H9 (cell line): ENCODE measurements at regions not wholly inside any gene's neighbourhood (a gene's known extent, or its start where the extent isn't known, plus 50 kb on each side); places are given as distances from the start of the nearest gene placed in this dataset.

Experiments
- DNase-seq: peaks from one replicate; pipeline ENCODE4 v3.0.0-alpha.2; 2017
- H2AFZ ChIP-seq: one replicate; pipeline ENCODE4 v1.6.1; 2013; ENCODE audit warnings: mild to moderate bottlenecking, low read length, control low read depth, moderate library complexity
- H2AK5ac ChIP-seq: 2 replicates; pipeline ENCODE4 v1.6.1; 2013; ENCODE audit warnings: low read length, control low read depth, mixed read lengths; ENCODE audit not compliant: insufficient read length
- H2BK120ac ChIP-seq: one replicate; pipeline ENCODE4 v1.6.1; 2013; ENCODE audit warnings: low read depth, mild to moderate bottlenecking, low read length, control low read depth, inconsistent platforms; ENCODE audit not compliant: poor library complexity, severe bottlenecking
- H2BK12ac ChIP-seq: 2 replicates; pipeline ENCODE4 v1.6.1; 2013; ENCODE audit warnings: low read length, control low read depth, mixed read lengths, low read depth; ENCODE audit not compliant: insufficient read length
- H2BK15ac ChIP-seq: 2 replicates; pipeline ENCODE4 v1.6.1; 2013; ENCODE audit warnings: low read depth, low read length, control low read depth
- H2BK20ac ChIP-seq: one replicate; pipeline ENCODE4 v1.6.1; 2013; ENCODE audit warnings: low read depth, mild to moderate bottlenecking, low read length, control low read depth, inconsistent platforms; ENCODE audit not compliant: poor library complexity, severe bottlenecking
- H2BK5ac ChIP-seq: 2 replicates; pipeline ENCODE4 v1.6.1; 2013; ENCODE audit warnings: low read length, control low read depth, mixed read lengths; ENCODE audit not compliant: insufficient read length
- H3K14ac ChIP-seq: 2 replicates; pipeline ENCODE4 v1.6.1; 2013; ENCODE audit warnings: low read length, control low read depth; ENCODE audit not compliant: insufficient read depth
- H3K18ac ChIP-seq: 2 replicates; pipeline ENCODE4 v1.6.1; 2013; ENCODE audit warnings: low read depth, mild to moderate bottlenecking, mixed read lengths, low read length, control low read depth; ENCODE audit not compliant: insufficient read length
- H3K23ac ChIP-seq: 2 replicates; pipeline ENCODE4 v1.6.1; 2013; ENCODE audit warnings: low read length, control low read depth, mixed read lengths, low read depth; ENCODE audit not compliant: insufficient read length
- H3K23me2 ChIP-seq: 2 replicates; pipeline ENCODE4 v1.6.1; 2013; ENCODE audit warnings: low read depth, mild to moderate bottlenecking, mixed read lengths, low read length, control low read depth; ENCODE audit not compliant: insufficient read length, poor library complexity, severe bottlenecking
- H3K27ac ChIP-seq: 2 replicates; pipeline ENCODE4 v1.5.1; 2013; ENCODE audit warnings: low read length, control low read depth, mixed read lengths, low read depth; ENCODE audit not compliant: insufficient read length
- H3K27me3 ChIP-seq: 2 replicates; pipeline ENCODE4 v1.6.1; 2013; ENCODE audit warnings: low read length, control low read depth, inconsistent platforms; ENCODE audit not compliant: insufficient read depth
- H3K4ac ChIP-seq: 2 replicates; pipeline ENCODE4 v1.6.1; 2013; ENCODE audit warnings: low read depth, mild to moderate bottlenecking, control low read depth, inconsistent platforms, low read length, moderate library complexity
- H3K4me1 ChIP-seq: 2 replicates; pipeline ENCODE4 v1.6.1; 2013; ENCODE audit warnings: low read length, control low read depth, inconsistent platforms; ENCODE audit not compliant: insufficient read depth
- H3K4me2 ChIP-seq: 2 replicates; pipeline ENCODE4 v1.6.1; 2013; ENCODE audit warnings: low read length, control low read depth, mixed read lengths; ENCODE audit not compliant: insufficient read length, insufficient read depth
- H3K56ac ChIP-seq: 2 replicates; pipeline ENCODE4 v1.6.1; 2013; ENCODE audit warnings: low read depth, mild to moderate bottlenecking, mixed read lengths, low read length, control low read depth; ENCODE audit not compliant: insufficient read length
- H3K79me1 ChIP-seq: 2 replicates; pipeline ENCODE4 v1.6.1; 2013; ENCODE audit warnings: low read depth, mild to moderate bottlenecking, moderate library complexity, low read length, control low read depth, inconsistent platforms; ENCODE audit not compliant: insufficient read depth, poor library complexity, severe bottlenecking
- H3K79me2 ChIP-seq: 2 replicates; pipeline ENCODE4 v1.6.1; 2013; ENCODE audit warnings: low read length, control low read depth, inconsistent platforms; ENCODE audit not compliant: insufficient read depth
- H3K9ac ChIP-seq: 2 replicates; pipeline ENCODE4 v1.6.1; 2013; ENCODE audit warnings: low read length, control low read depth, mixed read lengths; ENCODE audit not compliant: insufficient read length; ENCODE audit errors: extremely low read depth
- H3K9me3 ChIP-seq: one replicate; pipeline ENCODE4 v1.6.1; 2013; ENCODE audit warnings: low read depth, low read length, inconsistent platforms; ENCODE audit not compliant: control insufficient read depth
- H3T11ph ChIP-seq: one replicate; pipeline ENCODE4 v1.6.1; 2013; ENCODE audit warnings: mild to moderate bottlenecking, low read length, control low read depth, inconsistent platforms
- H4K20me1 ChIP-seq: one replicate; pipeline ENCODE4 v1.6.1; 2013; ENCODE audit not compliant: control insufficient read depth, insufficient read length, insufficient read depth
- H4K5ac ChIP-seq: 2 replicates; pipeline ENCODE4 v1.6.1; 2013; ENCODE audit warnings: low read depth, mild to moderate bottlenecking, mixed read lengths, low read length, control low read depth; ENCODE audit not compliant: insufficient read length
- H4K8ac ChIP-seq: replicated peaks from 2 replicates; pipeline ENCODE4 v1.6.1; 2013; ENCODE audit warnings: low read length, control low read depth, mixed read lengths, low read depth; ENCODE audit not compliant: insufficient read length
- H4K91ac ChIP-seq: 2 replicates; pipeline ENCODE4 v1.6.1; 2013; ENCODE audit warnings: low read depth, mild to moderate bottlenecking, moderate library complexity, mixed read lengths, low read length, control low read depth; ENCODE audit not compliant: insufficient read length
- H3K27ac Mint-ChIP-seq, 3 experiments: 2 replicates in 2 of 3; 3 replicates in 1 of 3; pipeline ENCODE4 v1.8.0; 2020 to 2021; ENCODE audit warnings: mixed read lengths in 3 of 3, mild to moderate bottlenecking in 1 of 3, moderate library complexity in 1 of 3
- H3K27me3 Mint-ChIP-seq: 2 replicates; pipeline ENCODE4 v1.8.0; 2021; ENCODE audit warnings: low read depth, mild to moderate bottlenecking, moderate library complexity, mixed read lengths
- H3K36me3 Mint-ChIP-seq, 3 experiments: 2 replicates in 2 of 3; 3 replicates in 1 of 3; pipeline ENCODE4 v1.8.0; 2020 to 2021; ENCODE audit warnings: low read depth in 3 of 3, mixed read lengths in 3 of 3; ENCODE audit not compliant: insufficient read depth in 1 of 3
- H3K4me1 Mint-ChIP-seq, 2 experiments: 2 replicates each; pipeline ENCODE4 v1.8.0; 2020; ENCODE audit warnings: mixed read lengths in 2 of 2
- H3K4me3 Mint-ChIP-seq, 2 experiments: 2 replicates in 1 of 2; 3 replicates in 1 of 2; pipeline ENCODE4 v1.8.0; 2020 to 2021; ENCODE audit warnings: mild to moderate bottlenecking in 2 of 2, mixed read lengths in 2 of 2, moderate library complexity in 1 of 2
- H3K9me3 Mint-ChIP-seq, 2 experiments: 2 replicates in 1 of 2; 3 replicates in 1 of 2; pipeline ENCODE4 v1.8.0; 2020; ENCODE audit warnings: mild to moderate bottlenecking in 2 of 2, mixed read lengths in 2 of 2, moderate library complexity in 1 of 2
- CTCF ChIP-seq: fragments of 200-600 bp; sonication (generic); conservative IDR thresholded peaks from 3 replicates; pipeline ENCODE4 v1.8.0; 2021; ENCODE audit warnings: antibody characterized with exemption, mild to moderate bottlenecking
- WGBS: extraction: QIAGEN DNeasy Blood & Tissue Kit; methylation state at CpG from one replicate; pipeline ENCODE4 v1.1.7; 2013; ENCODE audit warnings: missing lambda C conversion rate, low lambda C conversion rate, mixed read lengths; ENCODE audit not compliant: insufficient read length; ENCODE audit errors: extremely low coverage; 5-methylcytosine and 5-hydroxymethylcytosine counted together

GRCh38 chr5:166267907-166268306 lies 2023.5 kb upstream of the WWC1 start:
- Histone ChIP-seq H3K79me2 (no peaks in the 10 kb centered on the region), H3T11ph (no peak overlapping the region), H3K27me3 (no peaks in the 10 kb centered on the region), H2BK15ac (no peak overlapping the region), H4K5ac (no peak overlapping the region), H2BK120ac (no peak overlapping the region), H3K56ac (no peak overlapping the region), H3K23ac (no peak overlapping the region), H3K4ac (no peak overlapping the region), H3K79me1 (no peaks in the 10 kb centered on the region), H3K4me1 (0 out of 2 replicates have a peak, but pooled peaks cover 2% of the 10 kb centered on the region), H2AFZ (no peak overlapping the region), H3K18ac (no peak overlapping the region), H4K20me1 (no peaks in the 10 kb centered on the region), H2BK5ac (no peak overlapping the region), H3K9me3 (no peaks in the 10 kb centered on the region), H4K8ac (no peak overlapping the region), H4K91ac (no peak overlapping the region), H3K27ac (no peak overlapping the region), H3K23me2 (no peaks in the 10 kb centered on the region), H2BK20ac (no peak overlapping the region), H3K4me2 (no peak overlapping the region), H2BK12ac (no peak overlapping the region), H3K9ac (no peak overlapping the region), H2AK5ac (no peak overlapping the region), H3K14ac (no peak overlapping the region)
- WGBS, result no CpG with 5 or more reads among the region's 4 CpGs
- DNase-seq, result no peak
- H3K27ac Mint-ChIP-seq, result no peak overlapping the region
- no peaks in the 10 kb centered on the region for H3K36me3 Mint-ChIP-seq
- no peaks in the 10 kb centered on the region for H3K9me3 Mint-ChIP-seq
- no peaks in the 10 kb centered on the region for H3K27me3 Mint-ChIP-seq
- H3K4me3 Mint-ChIP-seq, result no peak overlapping the region
- no peak for TF ChIP-seq CTCF
- H3K4me1 Mint-ChIP-seq, result peaks cover 11 to 20% of the 10 kb centered on the region in 2 experiments
